ENCODE measurements at regions not wholly inside any gene's neighbourhood (a gene's known extent, or its start where the extent isn't known, plus 50 kb on each side); places are given as distances from the start of the nearest gene placed in this dataset.
"Not testable (repeated sequence)": the region's sequence is repeated elsewhere in the genome, so short reads cannot be mapped to it uniquely, and the experiment has no call there.

DNA sequence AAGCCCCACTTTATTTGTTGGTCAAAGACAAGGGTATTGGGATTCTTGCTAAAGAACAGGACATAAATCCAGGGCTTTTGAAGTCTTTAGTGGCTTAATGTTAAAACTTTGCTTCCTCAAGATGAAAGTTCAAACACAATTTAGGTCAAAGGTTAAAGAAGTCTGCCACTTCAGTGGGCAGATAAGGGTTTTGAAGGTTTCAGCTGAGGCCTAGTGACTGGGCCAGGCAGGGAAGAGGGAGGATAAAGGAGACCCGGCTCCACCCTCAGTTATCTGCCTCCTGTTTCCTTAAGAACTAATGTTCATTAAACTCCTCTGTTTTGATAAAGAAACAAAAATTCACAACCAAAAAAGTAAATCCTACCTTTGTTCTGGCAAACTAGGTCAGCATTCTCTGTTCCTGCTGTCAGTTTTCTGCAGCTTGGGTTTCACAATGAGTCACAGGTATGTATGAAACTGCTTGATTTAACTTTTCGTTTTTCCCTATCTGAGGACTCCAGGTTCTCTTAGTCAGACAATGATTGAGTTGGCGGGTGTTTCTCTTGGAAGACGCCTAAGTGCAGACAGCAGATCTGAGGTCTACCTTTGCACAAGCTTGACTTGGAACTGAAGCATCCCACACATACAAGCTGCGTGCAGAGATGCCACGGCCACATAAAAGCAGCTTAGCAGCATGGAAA is 208.3 kb downstream of the EXOC5 start:
- peak; percentile 6 for DNase-seq (ENCODE audit: low read depth)

DNA sequence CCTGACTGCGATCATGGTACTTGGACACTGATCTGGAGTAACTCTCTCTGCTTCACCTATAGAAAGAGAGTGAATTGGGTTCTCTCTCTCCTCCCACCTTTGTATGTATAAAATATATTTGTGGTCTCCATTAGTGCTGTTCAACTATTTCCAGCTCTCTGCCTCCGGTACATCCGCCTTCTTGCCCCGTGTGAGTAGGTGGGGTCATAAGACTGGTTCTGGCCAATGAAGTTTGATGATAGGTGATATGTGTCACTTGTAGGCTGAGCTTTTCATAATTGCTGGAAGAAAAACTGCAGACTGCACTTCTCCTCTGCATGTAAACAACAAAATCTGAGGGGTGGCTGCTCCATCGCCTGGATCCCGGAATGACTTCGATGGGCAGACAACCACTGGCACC is 210.4 kb downstream of the EXOC5 start:
- DNase-seq (ENCODE audit: low read depth), result no peak

- DNase-seq (ENCODE audit: low read depth), result no peak
Observed at GRCh38 chr14:57057803-57058202, 210.9 kb downstream of the EXOC5 start.

DNA sequence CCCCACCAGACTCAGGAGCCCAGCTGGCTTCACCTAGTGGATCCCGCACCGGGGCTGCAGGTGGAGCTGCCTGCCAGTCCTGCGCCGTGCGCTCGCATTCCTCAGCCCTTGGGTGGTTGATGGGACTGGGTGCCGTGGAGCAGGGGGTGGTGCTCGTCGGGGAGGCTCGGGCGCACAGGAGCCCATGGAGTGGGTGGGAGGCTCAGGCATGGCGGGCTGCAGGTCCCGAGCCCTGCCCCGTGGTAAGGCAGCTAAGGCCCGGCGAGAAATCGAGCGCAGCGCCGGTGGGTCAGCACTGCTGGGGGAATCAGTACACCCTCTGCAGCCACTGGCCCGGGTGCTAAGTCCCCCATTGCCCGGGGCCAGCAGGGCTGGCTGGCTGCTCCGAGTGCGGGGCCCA is 212.2 kb downstream of the EXOC5 start:
- DNase-seq (ENCODE audit: low read depth), result not testable (repeated sequence)

- DNase-seq (ENCODE audit: low read depth), result no peak
Observed at GRCh38 chr14:57052705-57053302, 215.9 kb downstream of the EXOC5 start.

DNA sequence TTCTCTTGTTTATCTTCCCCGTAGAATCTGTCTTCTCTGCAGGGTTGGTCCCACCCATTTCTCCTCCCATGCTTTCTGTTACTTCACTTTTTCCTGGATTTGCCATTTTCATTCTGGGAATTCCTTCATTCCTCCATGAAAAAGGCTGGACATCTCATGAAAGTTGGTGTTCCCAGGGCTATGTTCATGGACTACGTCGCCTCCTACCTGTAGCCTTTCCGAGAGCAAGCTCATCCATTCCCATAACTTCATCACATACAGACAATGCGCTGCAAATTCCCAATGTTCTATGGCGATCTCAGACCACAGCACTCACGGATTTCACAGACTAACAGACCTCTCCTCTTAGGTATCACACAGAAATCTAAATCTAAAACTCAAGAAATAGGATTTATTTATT is 217.1 kb downstream of the EXOC5 start:
- no peak for DNase-seq (ENCODE audit: low read depth)

DNA sequence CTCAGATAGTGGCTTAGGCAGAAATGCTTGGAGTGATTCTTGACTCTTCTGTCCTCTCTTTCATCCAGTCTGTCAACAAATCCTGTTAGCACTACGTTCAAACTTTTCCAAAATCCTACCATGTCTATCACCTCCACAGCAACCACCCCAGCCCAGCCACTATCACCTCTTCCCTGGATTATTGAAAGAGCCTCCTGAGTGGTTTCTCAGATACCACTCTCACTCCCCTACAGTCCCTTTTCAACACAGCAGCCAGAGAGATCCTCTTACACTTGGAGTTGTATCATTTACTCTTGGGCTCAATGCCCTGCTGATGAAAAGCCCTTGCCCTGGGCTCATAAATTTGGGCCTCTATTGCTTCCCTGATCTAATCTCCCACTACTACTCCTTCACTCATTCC is 218.9 kb downstream of the EXOC5 start:
- DNase-seq (ENCODE audit: low read depth), result no peak

GRCh38 chr14:57046175-57046574 is 222.5 kb downstream of the EXOC5 start:
- no peak for DNase-seq (ENCODE audit: low read depth)

DNA sequence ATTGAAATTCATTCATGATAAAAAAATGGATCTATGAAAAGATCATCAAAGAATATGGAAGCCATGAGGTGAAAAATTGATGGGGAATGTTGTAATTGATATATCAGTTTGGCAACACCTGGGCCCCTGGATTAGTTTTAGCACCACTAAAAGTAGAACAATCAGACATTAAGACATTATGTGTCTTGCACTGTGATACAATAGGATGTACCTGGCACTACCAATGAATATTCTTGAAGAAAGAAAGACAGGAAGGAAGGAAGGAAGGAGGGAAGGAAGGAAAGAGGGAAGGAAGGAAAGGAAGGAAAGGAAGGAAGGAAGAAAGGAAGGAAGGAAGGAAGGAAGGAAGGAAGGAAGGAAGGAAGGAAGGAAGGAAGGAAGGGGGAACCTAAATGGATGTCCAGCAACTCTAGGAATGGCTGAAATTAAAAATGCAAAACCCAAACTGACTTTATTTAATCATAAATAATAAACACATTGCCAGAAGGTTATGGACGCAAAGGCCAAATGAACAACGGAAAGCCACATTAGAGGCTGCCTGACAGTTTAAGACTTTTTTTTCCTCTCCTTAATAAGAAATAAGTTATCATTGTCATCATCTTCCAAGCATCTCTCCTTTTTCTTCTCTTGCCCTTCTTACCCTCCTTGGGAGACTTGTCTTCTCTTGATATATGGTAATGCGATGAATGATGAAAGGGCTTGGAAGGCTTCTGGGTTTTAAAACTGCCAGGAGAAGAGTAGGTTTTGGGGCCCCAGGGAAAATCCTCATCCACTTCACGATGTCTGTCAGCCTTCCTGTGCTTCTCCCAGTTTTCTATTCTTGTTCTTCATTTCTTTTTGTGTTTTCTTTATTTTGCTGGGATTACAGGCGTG is 224.4 kb downstream of the EXOC5 start:
- not testable (repeated sequence) for DNase-seq (ENCODE audit: low read depth)

DNA sequence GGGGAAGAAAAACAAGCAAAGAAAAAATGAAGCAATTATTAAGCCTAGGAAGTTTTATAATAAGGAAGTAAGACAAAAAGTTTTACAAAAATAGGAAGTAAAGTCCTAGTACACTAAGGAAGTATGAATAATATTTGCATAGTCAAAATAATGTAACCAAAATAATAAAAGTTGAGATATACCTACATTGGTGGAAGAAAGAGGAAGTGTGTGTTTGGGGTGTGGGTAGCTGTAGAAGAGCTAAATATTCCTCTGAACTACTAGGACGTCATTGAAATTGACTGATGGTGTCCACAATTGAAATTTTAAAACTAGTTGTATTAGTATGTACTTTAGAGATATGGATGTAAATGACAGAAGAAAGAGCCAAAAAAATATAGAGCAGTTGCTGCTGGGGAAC is 228.4 kb upstream of the OTX2 start:
- no peak for DNase-seq (ENCODE audit: low read depth)

DNA sequence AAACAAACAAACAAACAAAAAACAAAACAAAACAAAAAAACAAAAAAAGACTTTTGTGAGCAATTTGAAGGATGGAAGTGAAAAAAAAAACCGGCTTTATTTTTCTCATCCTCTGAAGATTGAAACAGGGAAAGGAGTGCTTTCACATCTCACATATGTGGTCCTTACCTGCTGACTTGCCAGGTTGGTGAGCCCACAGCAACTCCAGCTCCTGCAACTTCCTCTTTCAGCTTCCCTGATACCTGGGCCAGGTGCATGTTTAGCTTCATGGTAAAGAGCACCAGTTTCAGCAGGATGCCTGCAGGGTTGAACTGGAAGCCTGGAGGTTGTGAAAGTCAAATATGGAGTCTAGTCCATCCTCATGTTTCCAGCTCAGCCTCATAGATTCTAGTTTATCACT is 221.2 kb upstream of the OTX2 start:
- no peak for DNase-seq (ENCODE audit: low read depth)

DNA sequence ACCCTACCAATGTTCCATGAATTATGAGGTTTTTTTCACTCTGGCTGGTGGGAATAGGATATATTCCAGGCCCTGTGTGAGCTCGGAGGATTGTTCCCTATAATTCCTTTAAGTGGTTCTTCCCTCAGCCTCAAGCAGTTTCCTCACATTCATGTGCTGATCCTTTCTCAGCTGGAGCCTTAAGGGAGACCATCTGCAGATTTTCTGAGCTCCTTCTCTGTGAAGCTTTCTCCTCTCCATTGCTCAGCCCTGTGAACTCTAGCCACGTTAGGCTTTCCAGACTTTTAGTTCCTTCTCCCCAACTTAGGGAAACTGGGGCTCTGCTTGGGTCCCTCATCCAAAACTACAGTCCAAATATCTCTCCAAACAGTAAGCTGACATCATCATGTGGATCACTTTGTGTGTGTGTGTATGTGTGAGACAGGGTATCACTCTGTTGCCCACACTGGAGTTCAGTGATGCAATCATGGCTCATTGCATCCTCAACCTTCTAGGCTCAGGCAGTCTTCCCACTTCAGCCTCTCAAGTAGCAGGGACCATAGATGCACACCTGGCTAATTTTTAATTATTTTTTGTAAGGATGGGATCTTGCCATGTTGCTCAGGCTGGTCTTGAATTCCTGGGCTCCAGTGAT is 219.5 kb upstream of the OTX2 start:
- DNase-seq (ENCODE audit: low read depth), result no peak

DNA sequence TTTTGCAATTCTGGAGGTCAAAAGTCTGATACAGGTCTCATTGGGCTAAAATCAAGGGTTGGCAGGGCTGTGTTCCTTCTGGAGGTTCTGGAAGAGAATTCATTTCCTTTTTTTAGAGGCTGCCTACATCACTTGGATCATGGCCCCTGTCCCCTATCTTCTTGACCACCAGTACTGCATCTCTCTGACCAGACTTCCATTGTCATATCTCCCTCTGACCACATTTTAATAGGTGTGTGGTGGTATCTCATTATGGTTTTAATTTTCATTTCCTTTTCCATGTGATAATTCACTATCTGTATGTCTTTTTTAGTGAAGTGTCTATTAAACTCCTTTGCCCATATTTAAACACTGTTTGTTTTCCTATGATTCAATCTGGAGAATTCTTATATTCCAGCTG is 215.2 kb upstream of the OTX2 start:
- DNase-seq (ENCODE audit: low read depth), result no peak

- DNase-seq (ENCODE audit: low read depth), result no peak
Observed at GRCh38 chr14:57022608-57023007, 212.3 kb upstream of the OTX2 start.

DNA sequence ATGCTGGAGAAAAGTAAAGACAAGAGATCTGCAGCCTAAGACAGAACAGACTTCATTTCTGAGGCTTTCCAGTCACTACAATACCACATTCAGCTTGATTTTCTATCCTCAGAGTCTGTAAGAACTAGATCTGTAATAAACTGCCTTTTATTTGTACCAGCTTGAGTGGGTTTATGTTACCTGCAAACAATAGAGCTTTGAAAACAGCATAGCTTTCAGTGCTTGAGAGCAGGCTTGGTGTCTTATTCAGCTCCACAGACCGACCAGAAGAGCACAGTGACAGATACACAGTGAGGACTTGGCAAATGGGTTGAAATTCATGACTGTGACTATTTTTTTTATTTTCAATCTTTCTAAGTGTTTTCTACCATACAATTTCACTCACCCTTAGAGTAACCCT is 207.8 kb upstream of the OTX2 start:
- DNase-seq (ENCODE audit: low read depth), result no peak

- DNase-seq (ENCODE audit: low read depth), result no peak
Observed at GRCh38 chr14:57013987-57014386, 203.7 kb upstream of the OTX2 start.

GRCh38 chr14:57009585-57010515 is 199.6 kb upstream of the OTX2 start:
- DNase-seq (ENCODE audit: low read depth), result no peak

DNA sequence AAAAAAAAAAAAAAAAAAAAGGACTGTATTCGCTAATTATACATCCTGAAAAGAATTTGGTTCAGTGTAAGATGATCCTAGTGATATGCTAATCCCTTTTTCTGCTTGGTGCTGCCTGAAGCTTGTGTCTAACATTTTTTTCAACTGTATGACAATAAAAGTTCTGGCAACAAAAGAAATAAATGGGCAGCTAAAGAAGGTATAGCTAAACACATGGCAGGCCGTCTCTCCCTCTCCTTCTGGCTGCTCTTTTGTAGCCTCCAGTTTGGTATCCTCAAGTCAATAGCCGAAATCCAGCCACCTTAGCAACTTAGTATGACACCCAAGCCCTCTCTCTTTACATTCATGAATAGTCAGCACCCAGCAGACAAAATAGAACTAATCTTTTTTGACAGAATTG is 198.3 kb upstream of the OTX2 start:
- DNase-seq (ENCODE audit: low read depth), result no peak

GRCh38 chr14:56998728-56999127 is 188.4 kb upstream of the OTX2 start:
- no peak for DNase-seq (ENCODE audit: low read depth)

GRCh38 chr14:56996721-56997399 is 186.6 kb upstream of the OTX2 start:
- DNase-seq (ENCODE audit: low read depth), result no peak

DNA sequence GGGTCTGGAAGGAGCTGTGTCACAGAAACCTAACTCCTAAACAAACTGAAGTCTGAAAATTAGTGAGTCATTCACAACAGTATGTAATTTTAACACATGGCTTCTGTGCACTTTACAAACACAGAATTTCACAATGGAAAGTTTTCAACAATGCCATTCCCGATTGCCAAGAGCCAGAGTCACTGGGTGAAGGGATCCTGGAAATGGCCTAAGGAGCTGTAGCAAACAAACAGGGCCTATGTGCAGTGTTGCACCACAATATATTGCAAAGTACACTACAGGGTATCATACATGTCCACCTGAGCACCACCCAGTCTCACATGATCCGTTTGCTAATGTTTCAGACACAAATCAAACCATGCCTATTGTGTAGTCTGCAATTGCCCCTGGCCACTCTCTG is 184.7 kb upstream of the OTX2 start:
- no peak for DNase-seq (ENCODE audit: low read depth)

Measured in activated T-cell treated with anti-CD3 and anti-CD28 coated beads for 48 hours (primary cell).